H9 (cell line): ENCODE measurements at regions not wholly inside any gene's neighbourhood (a gene's known extent, or its start where the extent isn't known, plus 50 kb on each side); places are given as distances from the start of the nearest gene placed in this dataset.

Experiments
- DNase-seq: peaks from one replicate; pipeline ENCODE4 v3.0.0-alpha.2; 2017
- H2AFZ ChIP-seq: one replicate; pipeline ENCODE4 v1.6.1; 2013; ENCODE audit warnings: mild to moderate bottlenecking, low read length, control low read depth, moderate library complexity
- H2AK5ac ChIP-seq: 2 replicates; pipeline ENCODE4 v1.6.1; 2013; ENCODE audit warnings: low read length, control low read depth, mixed read lengths; ENCODE audit not compliant: insufficient read length
- H2BK120ac ChIP-seq: one replicate; pipeline ENCODE4 v1.6.1; 2013; ENCODE audit warnings: low read depth, mild to moderate bottlenecking, low read length, control low read depth, inconsistent platforms; ENCODE audit not compliant: poor library complexity, severe bottlenecking
- H2BK12ac ChIP-seq: 2 replicates; pipeline ENCODE4 v1.6.1; 2013; ENCODE audit warnings: low read length, control low read depth, mixed read lengths, low read depth; ENCODE audit not compliant: insufficient read length
- H2BK15ac ChIP-seq: 2 replicates; pipeline ENCODE4 v1.6.1; 2013; ENCODE audit warnings: low read depth, low read length, control low read depth
- H2BK20ac ChIP-seq: one replicate; pipeline ENCODE4 v1.6.1; 2013; ENCODE audit warnings: low read depth, mild to moderate bottlenecking, low read length, control low read depth, inconsistent platforms; ENCODE audit not compliant: poor library complexity, severe bottlenecking
- H2BK5ac ChIP-seq: 2 replicates; pipeline ENCODE4 v1.6.1; 2013; ENCODE audit warnings: low read length, control low read depth, mixed read lengths; ENCODE audit not compliant: insufficient read length
- H3K14ac ChIP-seq: 2 replicates; pipeline ENCODE4 v1.6.1; 2013; ENCODE audit warnings: low read length, control low read depth; ENCODE audit not compliant: insufficient read depth
- H3K18ac ChIP-seq: 2 replicates; pipeline ENCODE4 v1.6.1; 2013; ENCODE audit warnings: low read depth, mild to moderate bottlenecking, mixed read lengths, low read length, control low read depth; ENCODE audit not compliant: insufficient read length
- H3K23ac ChIP-seq: 2 replicates; pipeline ENCODE4 v1.6.1; 2013; ENCODE audit warnings: low read length, control low read depth, mixed read lengths, low read depth; ENCODE audit not compliant: insufficient read length
- H3K23me2 ChIP-seq: 2 replicates; pipeline ENCODE4 v1.6.1; 2013; ENCODE audit warnings: low read depth, mild to moderate bottlenecking, mixed read lengths, low read length, control low read depth; ENCODE audit not compliant: insufficient read length, poor library complexity, severe bottlenecking
- H3K27ac ChIP-seq: 2 replicates; pipeline ENCODE4 v1.5.1; 2013; ENCODE audit warnings: low read length, control low read depth, mixed read lengths, low read depth; ENCODE audit not compliant: insufficient read length
- H3K27me3 ChIP-seq: 2 replicates; pipeline ENCODE4 v1.6.1; 2013; ENCODE audit warnings: low read length, control low read depth, inconsistent platforms; ENCODE audit not compliant: insufficient read depth
- H3K4ac ChIP-seq: 2 replicates; pipeline ENCODE4 v1.6.1; 2013; ENCODE audit warnings: low read depth, mild to moderate bottlenecking, control low read depth, inconsistent platforms, low read length, moderate library complexity
- H3K4me1 ChIP-seq: 2 replicates; pipeline ENCODE4 v1.6.1; 2013; ENCODE audit warnings: low read length, control low read depth, inconsistent platforms; ENCODE audit not compliant: insufficient read depth
- H3K4me2 ChIP-seq: 2 replicates; pipeline ENCODE4 v1.6.1; 2013; ENCODE audit warnings: low read length, control low read depth, mixed read lengths; ENCODE audit not compliant: insufficient read length, insufficient read depth
- H3K56ac ChIP-seq: 2 replicates; pipeline ENCODE4 v1.6.1; 2013; ENCODE audit warnings: low read depth, mild to moderate bottlenecking, mixed read lengths, low read length, control low read depth; ENCODE audit not compliant: insufficient read length
- H3K79me1 ChIP-seq: 2 replicates; pipeline ENCODE4 v1.6.1; 2013; ENCODE audit warnings: low read depth, mild to moderate bottlenecking, moderate library complexity, low read length, control low read depth, inconsistent platforms; ENCODE audit not compliant: insufficient read depth, poor library complexity, severe bottlenecking
- H3K79me2 ChIP-seq: 2 replicates; pipeline ENCODE4 v1.6.1; 2013; ENCODE audit warnings: low read length, control low read depth, inconsistent platforms; ENCODE audit not compliant: insufficient read depth
- H3K9ac ChIP-seq: 2 replicates; pipeline ENCODE4 v1.6.1; 2013; ENCODE audit warnings: low read length, control low read depth, mixed read lengths; ENCODE audit not compliant: insufficient read length; ENCODE audit errors: extremely low read depth
- H3K9me3 ChIP-seq: one replicate; pipeline ENCODE4 v1.6.1; 2013; ENCODE audit warnings: low read depth, low read length, inconsistent platforms; ENCODE audit not compliant: control insufficient read depth
- H3T11ph ChIP-seq: one replicate; pipeline ENCODE4 v1.6.1; 2013; ENCODE audit warnings: mild to moderate bottlenecking, low read length, control low read depth, inconsistent platforms
- H4K20me1 ChIP-seq: one replicate; pipeline ENCODE4 v1.6.1; 2013; ENCODE audit not compliant: control insufficient read depth, insufficient read length, insufficient read depth
- H4K5ac ChIP-seq: 2 replicates; pipeline ENCODE4 v1.6.1; 2013; ENCODE audit warnings: low read depth, mild to moderate bottlenecking, mixed read lengths, low read length, control low read depth; ENCODE audit not compliant: insufficient read length
- H4K8ac ChIP-seq: replicated peaks from 2 replicates; pipeline ENCODE4 v1.6.1; 2013; ENCODE audit warnings: low read length, control low read depth, mixed read lengths, low read depth; ENCODE audit not compliant: insufficient read length
- H4K91ac ChIP-seq: 2 replicates; pipeline ENCODE4 v1.6.1; 2013; ENCODE audit warnings: low read depth, mild to moderate bottlenecking, moderate library complexity, mixed read lengths, low read length, control low read depth; ENCODE audit not compliant: insufficient read length
- H3K27ac Mint-ChIP-seq, 3 experiments: 2 replicates in 2 of 3; 3 replicates in 1 of 3; pipeline ENCODE4 v1.8.0; 2020 to 2021; ENCODE audit warnings: mixed read lengths in 3 of 3, mild to moderate bottlenecking in 1 of 3, moderate library complexity in 1 of 3
- H3K27me3 Mint-ChIP-seq: 2 replicates; pipeline ENCODE4 v1.8.0; 2021; ENCODE audit warnings: low read depth, mild to moderate bottlenecking, moderate library complexity, mixed read lengths
- H3K36me3 Mint-ChIP-seq, 3 experiments: 2 replicates in 2 of 3; 3 replicates in 1 of 3; pipeline ENCODE4 v1.8.0; 2020 to 2021; ENCODE audit warnings: low read depth in 3 of 3, mixed read lengths in 3 of 3; ENCODE audit not compliant: insufficient read depth in 1 of 3
- H3K4me1 Mint-ChIP-seq, 2 experiments: 2 replicates each; pipeline ENCODE4 v1.8.0; 2020; ENCODE audit warnings: mixed read lengths in 2 of 2
- H3K4me3 Mint-ChIP-seq, 2 experiments: 2 replicates in 1 of 2; 3 replicates in 1 of 2; pipeline ENCODE4 v1.8.0; 2020 to 2021; ENCODE audit warnings: mild to moderate bottlenecking in 2 of 2, mixed read lengths in 2 of 2, moderate library complexity in 1 of 2
- H3K9me3 Mint-ChIP-seq, 2 experiments: 2 replicates in 1 of 2; 3 replicates in 1 of 2; pipeline ENCODE4 v1.8.0; 2020; ENCODE audit warnings: mild to moderate bottlenecking in 2 of 2, mixed read lengths in 2 of 2, moderate library complexity in 1 of 2
- TF ChIP-seq, protein P1 (sequence below): fragments of 200-600 bp; sonication (generic); conservative IDR thresholded peaks from 3 replicates; pipeline ENCODE4 v1.8.0; 2021; ENCODE audit warnings: antibody characterized with exemption, mild to moderate bottlenecking

DNA sequence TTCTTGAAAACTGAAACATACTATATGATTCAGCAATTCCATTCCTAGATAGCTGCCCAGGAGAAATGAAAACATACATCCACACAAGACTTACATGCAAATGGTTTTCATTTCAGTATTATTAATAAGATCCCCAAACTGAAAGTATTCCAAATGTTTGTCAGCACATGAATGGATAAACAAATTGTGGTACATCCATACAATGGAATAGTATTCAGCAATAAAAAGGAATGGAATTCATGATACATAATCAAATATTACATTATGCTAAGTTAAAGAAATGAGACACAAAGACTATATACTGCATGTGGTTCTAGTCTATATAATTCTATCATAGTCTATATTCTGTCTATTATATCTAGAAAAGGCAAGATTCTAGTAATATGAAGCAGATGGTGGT lies 152.4 kb upstream of the KIT start:
- no peak overlapping the region for H3K14ac ChIP-seq
- Mint-ChIP-seq H3K9me3 (peaks cover 8 to 15% of the 10 kb centered on the region in 2 experiments), H3K4me3 (no peak overlapping the region), H3K36me3 (peaks cover 0 to 5% (median 0%) of the 10 kb centered on the region in 3 experiments; a peak in 2 of 7 replicates), H3K4me1 (peaks cover 2 to 6% of the 10 kb centered on the region in 2 experiments), H3K27ac (no peak overlapping the region), H3K27me3 (no peaks in the 10 kb centered on the region; the same call in 1 of the 2 replicates)
- no peak overlapping the region for H3K4me2 ChIP-seq
- no peak overlapping the region for H3K56ac ChIP-seq
- TF ChIP-seq, protein P1, sequence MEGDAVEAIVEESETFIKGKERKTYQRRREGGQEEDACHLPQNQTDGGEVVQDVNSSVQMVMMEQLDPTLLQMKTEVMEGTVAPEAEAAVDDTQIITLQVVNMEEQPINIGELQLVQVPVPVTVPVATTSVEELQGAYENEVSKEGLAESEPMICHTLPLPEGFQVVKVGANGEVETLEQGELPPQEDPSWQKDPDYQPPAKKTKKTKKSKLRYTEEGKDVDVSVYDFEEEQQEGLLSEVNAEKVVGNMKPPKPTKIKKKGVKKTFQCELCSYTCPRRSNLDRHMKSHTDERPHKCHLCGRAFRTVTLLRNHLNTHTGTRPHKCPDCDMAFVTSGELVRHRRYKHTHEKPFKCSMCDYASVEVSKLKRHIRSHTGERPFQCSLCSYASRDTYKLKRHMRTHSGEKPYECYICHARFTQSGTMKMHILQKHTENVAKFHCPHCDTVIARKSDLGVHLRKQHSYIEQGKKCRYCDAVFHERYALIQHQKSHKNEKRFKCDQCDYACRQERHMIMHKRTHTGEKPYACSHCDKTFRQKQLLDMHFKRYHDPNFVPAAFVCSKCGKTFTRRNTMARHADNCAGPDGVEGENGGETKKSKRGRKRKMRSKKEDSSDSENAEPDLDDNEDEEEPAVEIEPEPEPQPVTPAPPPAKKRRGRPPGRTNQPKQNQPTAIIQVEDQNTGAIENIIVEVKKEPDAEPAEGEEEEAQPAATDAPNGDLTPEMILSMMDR, result no peak
- no peak overlapping the region for H2BK120ac ChIP-seq
- no peaks in the 10 kb centered on the region for H3K79me2 ChIP-seq
- no peaks in the 10 kb centered on the region for H3K4me1 ChIP-seq
- no peaks in the 10 kb centered on the region for H3K23me2 ChIP-seq
- H4K91ac ChIP-seq, result no peak overlapping the region
- H2BK15ac ChIP-seq, result no peak overlapping the region
- no peak overlapping the region for H3T11ph ChIP-seq
- H3K27me3 ChIP-seq, result no peaks in the 10 kb centered on the region
- no peaks in the 10 kb centered on the region for H4K20me1 ChIP-seq
- H3K18ac ChIP-seq, result no peak overlapping the region
- no peak overlapping the region for H2BK5ac ChIP-seq
- no peak overlapping the region for H3K27ac ChIP-seq
- no peaks in the 10 kb centered on the region for H3K79me1 ChIP-seq
- H2AFZ ChIP-seq, result no peak overlapping the region
- no peak for DNase-seq
- no peak overlapping the region for H2BK12ac ChIP-seq
- H4K5ac ChIP-seq, result no peak overlapping the region
- H4K8ac ChIP-seq, result no peak overlapping the region
- no peak overlapping the region for H3K9ac ChIP-seq
- no peak overlapping the region for H2AK5ac ChIP-seq
- no peak overlapping the region for H3K23ac ChIP-seq
- no peaks in the 10 kb centered on the region for H3K9me3 ChIP-seq
- H3K4ac ChIP-seq, result no peak overlapping the region
- no peak overlapping the region for H2BK20ac ChIP-seq
